ENCODE measurements at regions not wholly inside any gene's neighbourhood (a gene's known extent, or its start where the extent isn't known, plus 50 kb on each side); places are given as distances from the start of the nearest gene placed in this dataset.
"Not testable (repeated sequence)": the region's sequence is repeated elsewhere in the genome, so short reads cannot be mapped to it uniquely, and the experiment has no call there.

GRCh38 chrX:80576267-80576666 is 156.0 kb downstream of the TENT5D start:
- DNase-seq, result no peak
- TF ChIP-seq POLR2AphosphoS5 (IDR thresholded peaks at IDR 0.05) (no peak), CTCF (IDR thresholded peaks at IDR 0.05) (no peak), POLR2A (IDR thresholded peaks at IDR 0.05) (no peak), EP300 (IDR thresholded peaks at IDR 0.05) (no peak)
- ATAC-seq (ENCODE audit: low FRiP score in 2 of 2), result no peak
- H3K9me3 ChIP-seq, result no peaks in the 10 kb centered on the region
- no peak overlapping the region for H3K27ac ChIP-seq
- H3K27me3 ChIP-seq, result no peaks in the 10 kb centered on the region
- H3K4me3 ChIP-seq, result no peak overlapping the region
- no peaks in the 10 kb centered on the region for H3K36me3 ChIP-seq
- H3K4me1 ChIP-seq, result no peaks in the 10 kb centered on the region

DNA sequence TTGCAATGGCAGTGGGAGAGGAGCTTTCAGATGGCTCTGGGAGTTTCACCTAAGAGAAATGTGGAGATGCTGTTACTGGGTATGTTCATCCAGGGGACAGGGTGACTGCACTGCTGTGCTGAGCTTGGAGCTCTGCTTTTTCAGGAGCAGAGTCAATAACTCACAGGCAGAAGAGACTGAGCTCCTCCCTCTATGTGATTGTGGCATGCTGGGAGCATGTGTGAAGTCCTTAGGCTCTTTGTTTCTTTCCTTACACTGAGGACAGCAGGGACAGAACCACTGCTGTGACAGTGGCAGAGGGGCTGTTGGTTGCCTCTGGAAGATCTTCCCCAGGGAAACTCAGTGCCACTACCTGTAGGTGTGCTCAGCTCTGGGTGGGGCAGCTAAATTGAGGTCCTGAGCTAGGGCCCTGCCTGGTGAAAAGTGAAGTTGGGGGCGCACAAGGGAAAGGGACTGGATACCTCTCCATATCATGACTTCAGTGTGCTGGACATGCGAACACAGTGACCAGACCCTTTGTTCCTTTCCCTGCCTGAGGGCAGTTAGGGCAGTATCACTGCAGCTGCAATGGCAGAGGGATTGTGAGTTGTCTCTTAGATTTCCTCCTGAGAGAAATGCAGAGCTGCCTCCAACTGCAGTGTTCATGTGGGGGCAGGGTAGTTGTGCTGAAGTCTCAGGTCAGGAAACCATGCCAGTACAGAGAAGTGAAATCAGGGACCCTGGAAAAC is 156.7 kb downstream of the TENT5D start:
- DNase-seq (no peak), ATAC-seq (ENCODE audit: low FRiP score in 2 of 2) (no peak)
- no peak for TF ChIP-seq EP300 (IDR thresholded peaks at IDR 0.05)
- TF ChIP-seq POLR2AphosphoS5 (IDR thresholded peaks at IDR 0.05), result no peak
- TF ChIP-seq CTCF (IDR thresholded peaks at IDR 0.05), result no peak
- no peak for TF ChIP-seq POLR2A (IDR thresholded peaks at IDR 0.05)
- H3K27me3 ChIP-seq, result no peaks in the 10 kb centered on the region
- no peak overlapping the region for H3K4me3 ChIP-seq
- H3K9me3 ChIP-seq, result no peaks in the 10 kb centered on the region
- 70% methylated on average over 2 of the region's 2 CpGs; no CpG with 5 or more reads in 1 of the 2 donors for WGBS, 2 donors
- H3K36me3 ChIP-seq, result no peaks in the 10 kb centered on the region
- no peaks in the 10 kb centered on the region for H3K4me1 ChIP-seq
- H3K27ac ChIP-seq, result no peak overlapping the region

DNA sequence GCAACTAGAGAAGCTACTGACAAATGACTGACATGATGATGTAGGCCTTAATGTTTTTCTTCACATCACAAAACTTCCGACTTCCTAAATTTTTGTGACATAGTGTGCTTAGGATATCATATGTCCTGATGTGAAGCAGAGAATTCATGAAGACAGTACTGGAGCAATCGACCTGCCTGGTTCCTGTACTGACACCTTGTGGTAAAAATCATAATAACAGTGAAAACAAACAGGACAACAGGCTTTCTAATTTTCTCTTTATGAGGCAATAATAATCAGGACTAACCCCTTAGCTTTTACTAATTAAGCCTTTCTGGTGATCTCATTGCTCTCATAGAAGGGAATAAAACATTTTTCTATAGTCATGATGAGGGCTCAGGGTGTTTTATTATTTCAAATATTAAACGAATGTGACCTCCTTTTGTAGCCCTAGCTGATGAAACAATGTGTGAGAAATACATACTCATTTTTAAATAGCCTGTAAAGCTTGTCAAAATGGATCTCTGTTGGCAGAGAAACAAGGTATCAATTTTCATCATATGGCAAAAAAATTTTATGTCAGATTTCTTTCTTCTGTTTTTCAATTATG is 158.4 kb downstream of the TENT5D start:
- Histone ChIP-seq H3K4me1 (no peaks in the 10 kb centered on the region), H3K27ac (no peak overlapping the region), H3K27me3 (no peaks in the 10 kb centered on the region), H3K36me3 (no peaks in the 10 kb centered on the region), H3K4me3 (no peak overlapping the region), H3K9me3 (no peaks in the 10 kb centered on the region)
- DNase-seq, result no peak
- no peak for ATAC-seq (ENCODE audit: low FRiP score in 2 of 2)
- no peak for TF ChIP-seq POLR2A (IDR thresholded peaks at IDR 0.05)
- TF ChIP-seq POLR2AphosphoS5 (IDR thresholded peaks at IDR 0.05), result no peak
- TF ChIP-seq CTCF (IDR thresholded peaks at IDR 0.05), result peak in 1 of 6 experiments; percentile 23
- no peak for TF ChIP-seq EP300 (IDR thresholded peaks at IDR 0.05)
- 23 to 30% methylated on average over 3 of the region's 3 CpGs for WGBS, 2 donors

GRCh38 chrX:80590992-80591391 is 170.7 kb downstream of the TENT5D start:
- H3K4me1 ChIP-seq; H3K27ac ChIP-seq; H3K36me3 ChIP-seq; H3K27me3 ChIP-seq; ATAC-seq (ENCODE audit: low FRiP score in 2 of 2); H3K4me3 ChIP-seq; H3K9me3 ChIP-seq: not testable (repeated sequence)
- peak in 1 of 2 donors; percentile 27 for DNase-seq
- WGBS, 2 donors, result 88 to 91% methylated on average over 15 to 23 of the region's 30 CpGs

GRCh38 chrX:80602036-80602860 is 182.0 kb downstream of the TENT5D start:
- no peak overlapping the region for H3K4me3 ChIP-seq
- WGBS, 2 donors, result 58 to 59% methylated on average over 7 of the region's 7 CpGs
- ATAC-seq (ENCODE audit: low FRiP score in 2 of 2) (no peak), DNase-seq (no peak)
- H3K36me3 ChIP-seq, result no peaks in the 10 kb centered on the region
- H3K27me3 ChIP-seq, result no peaks in the 10 kb centered on the region
- peaks cover 0 to 4% (median 0%) of the 10 kb centered on the region in 4 donors for H3K9me3 ChIP-seq
- no peak overlapping the region for H3K27ac ChIP-seq
- TF ChIP-seq POLR2A (IDR thresholded peaks at IDR 0.05), result no peak
- TF ChIP-seq POLR2AphosphoS5 (IDR thresholded peaks at IDR 0.05), result no peak
- TF ChIP-seq EP300 (IDR thresholded peaks at IDR 0.05), result no peak
- no peak for TF ChIP-seq CTCF (IDR thresholded peaks at IDR 0.05)
- H3K4me1 ChIP-seq, result no peaks in the 10 kb centered on the region
